ENCODE measurements at regions not wholly inside any gene's neighbourhood (a gene's known extent, or its start where the extent isn't known, plus 50 kb on each side); places are given as distances from the start of the nearest gene placed in this dataset.

DNA sequence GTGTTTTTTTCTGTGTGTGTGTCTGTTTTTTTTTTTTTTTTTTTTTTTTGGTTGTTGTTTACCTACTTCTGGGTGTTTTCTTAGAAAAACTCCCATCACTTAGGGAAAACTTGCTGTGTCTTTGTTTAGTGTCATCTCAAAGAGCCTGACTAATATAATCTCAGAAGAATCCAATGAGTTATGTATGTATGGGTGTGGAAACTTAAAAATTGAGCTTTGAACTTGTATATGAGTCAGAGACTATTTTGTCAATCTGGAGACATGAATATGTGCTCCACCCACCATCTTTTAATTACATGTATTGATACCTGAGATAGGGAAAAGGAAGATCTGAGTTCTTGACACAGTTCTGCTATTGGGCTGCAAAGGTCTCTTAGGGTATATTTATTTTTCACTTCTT lies 140.7 kb upstream of the SPRY2 start:
- no peaks in the 10 kb centered on the region for H3K79me2 ChIP-seq (ENCODE audit: insufficient read depth, low read length)
- no peaks in the 10 kb centered on the region for H3K36me3 Mint-ChIP-seq
- H3K4me2 ChIP-seq (replicated peaks; ENCODE audit: extremely low read depth, low read length, poor library complexity, severe bottlenecking), result no peak overlapping the region

DNA sequence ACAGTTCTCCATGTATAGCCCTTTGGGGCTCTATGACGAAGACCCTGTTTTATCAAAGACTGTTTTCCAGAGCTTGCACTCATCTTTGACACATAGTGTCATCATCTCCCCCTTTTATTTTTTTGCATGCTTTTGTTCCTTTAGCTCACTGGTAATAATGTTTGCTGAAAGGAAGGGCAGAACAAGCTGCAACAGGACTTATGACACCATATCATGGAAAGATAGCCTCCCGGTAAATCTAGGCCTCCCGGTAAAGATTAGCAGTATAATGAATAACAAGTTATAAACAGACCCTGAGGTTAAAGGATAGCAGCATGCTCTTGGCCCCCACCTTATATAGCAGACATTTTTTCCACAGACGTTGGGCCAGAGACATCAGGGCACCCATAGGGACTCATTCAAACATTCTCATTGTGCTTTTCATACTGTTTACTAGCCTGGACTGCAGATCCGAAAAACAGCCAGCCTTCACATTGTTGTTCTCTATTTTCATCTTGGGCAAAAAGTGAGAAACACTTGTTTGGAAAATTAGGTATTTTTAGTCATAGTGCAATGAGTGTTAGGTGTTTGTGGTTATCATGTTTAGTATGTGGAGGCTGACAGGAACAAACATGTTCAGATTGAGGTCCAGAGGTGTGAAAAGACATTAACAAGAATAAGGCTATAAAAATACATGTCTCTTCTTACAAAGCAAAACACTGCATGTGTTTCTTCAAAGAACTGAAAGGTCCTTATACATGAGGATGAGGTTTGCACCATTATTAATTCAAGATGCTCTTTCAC lies 136.9 kb upstream of the SPRY2 start:
- intact Hi-C loops (cut with micrococcal nuclease), result loop anchor here in 1 of 2 donors (10.0 kb wide), 1 partner anchor 53 kb away; no protein-coding TSS in a partner anchor
- Mint-ChIP-seq H3K4me1 (no peaks in the 10 kb centered on the region), H3K4me3 (no peak overlapping the region), H3K27me3 (ENCODE audit: low read depth in 3 of 3) (peaks cover under 1 to 1% (median 1%) of the 10 kb centered on the region in 3 donors), H3K27ac (peak overlapping the region in 1 of 7 donors; percentile 12), H3K36me3 (no peaks in the 10 kb centered on the region), H3K9me3 (peaks cover 0 to 3% (median 0%) of the 10 kb centered on the region in 7 donors)
- Histone ChIP-seq H3K4me1 (ENCODE audit: control insufficient read depth in 1 of 2, insufficient read depth in 2 of 2, low read length in 2 of 2) (no peaks in the 10 kb centered on the region), H3K9me3 (replicated peaks in 1 of 2; ENCODE audit: control insufficient read depth in 1 of 2, insufficient read depth in 1 of 2, low read length in 2 of 2) (no peaks in the 10 kb centered on the region), H3K4me3 (replicated peaks in 1 of 3; ENCODE audit: low read depth in 2 of 3, low read length in 3 of 3) (no peak overlapping the region), H3K4me2 (replicated peaks; ENCODE audit: extremely low read depth, low read length, poor library complexity, severe bottlenecking) (no peak overlapping the region), H3K36me3 (replicated peaks in 1 of 2; ENCODE audit: control insufficient read depth in 1 of 2, insufficient read depth in 2 of 2, low read length in 2 of 2) (no peaks in the 10 kb centered on the region), H4K20me1 (ENCODE audit: insufficient read depth, low read length) (no peaks in the 10 kb centered on the region), H3K27me3 (ENCODE audit: control insufficient read depth in 2 of 2, insufficient read depth in 2 of 2, low read length in 2 of 2) (no peaks in the 10 kb centered on the region), H2AFZ (ENCODE audit: insufficient read depth, low read depth, low read length, poor library complexity, severe bottlenecking) (no peak overlapping the region), H3K27ac (ENCODE audit: low read depth in 1 of 2, low read length in 2 of 2) (no peak overlapping the region), H3K9ac (ENCODE audit: insufficient read depth, low read length, poor library complexity, severe bottlenecking) (no peak overlapping the region), H3K79me2 (ENCODE audit: insufficient read depth, low read length) (no peaks in the 10 kb centered on the region)
- 86% methylated on average over 1 of the region's 5 CpGs for WGBS (ENCODE audit: insufficient coverage)
- DNase-seq, result no peak
- TF ChIP-seq, protein P1, sequence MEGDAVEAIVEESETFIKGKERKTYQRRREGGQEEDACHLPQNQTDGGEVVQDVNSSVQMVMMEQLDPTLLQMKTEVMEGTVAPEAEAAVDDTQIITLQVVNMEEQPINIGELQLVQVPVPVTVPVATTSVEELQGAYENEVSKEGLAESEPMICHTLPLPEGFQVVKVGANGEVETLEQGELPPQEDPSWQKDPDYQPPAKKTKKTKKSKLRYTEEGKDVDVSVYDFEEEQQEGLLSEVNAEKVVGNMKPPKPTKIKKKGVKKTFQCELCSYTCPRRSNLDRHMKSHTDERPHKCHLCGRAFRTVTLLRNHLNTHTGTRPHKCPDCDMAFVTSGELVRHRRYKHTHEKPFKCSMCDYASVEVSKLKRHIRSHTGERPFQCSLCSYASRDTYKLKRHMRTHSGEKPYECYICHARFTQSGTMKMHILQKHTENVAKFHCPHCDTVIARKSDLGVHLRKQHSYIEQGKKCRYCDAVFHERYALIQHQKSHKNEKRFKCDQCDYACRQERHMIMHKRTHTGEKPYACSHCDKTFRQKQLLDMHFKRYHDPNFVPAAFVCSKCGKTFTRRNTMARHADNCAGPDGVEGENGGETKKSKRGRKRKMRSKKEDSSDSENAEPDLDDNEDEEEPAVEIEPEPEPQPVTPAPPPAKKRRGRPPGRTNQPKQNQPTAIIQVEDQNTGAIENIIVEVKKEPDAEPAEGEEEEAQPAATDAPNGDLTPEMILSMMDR (IDR thresholded peaks at IDR 0.05), result no peak

More for the DNA sequence above, 140.7 kb upstream of the SPRY2 start:
- Mint-ChIP-seq H3K4me1 (no peaks in the 10 kb centered on the region), H3K27me3 (ENCODE audit: low read depth in 3 of 3) (peaks cover 0 to 1% (median 0%) of the 10 kb centered on the region in 3 donors), H3K27ac (peak overlapping the region in 1 of 7 donors; percentile 13), H3K4me3 (no peak overlapping the region), H3K9me3 (peaks cover 0 to 3% (median 0%) of the 10 kb centered on the region in 7 donors)
- no peaks in the 10 kb centered on the region for H3K4me1 ChIP-seq (ENCODE audit: control insufficient read depth in 1 of 2, insufficient read depth in 2 of 2, low read length in 2 of 2)
- H3K9me3 ChIP-seq (replicated peaks in 1 of 2; ENCODE audit: control insufficient read depth in 1 of 2, insufficient read depth in 1 of 2, low read length in 2 of 2), result no peaks in the 10 kb centered on the region
- H4K20me1 ChIP-seq (ENCODE audit: insufficient read depth, low read length), result no peaks in the 10 kb centered on the region
- no peak overlapping the region for H3K4me3 ChIP-seq (replicated peaks in 1 of 3; ENCODE audit: low read depth in 2 of 3, low read length in 3 of 3)
- intact Hi-C loops (cut with micrococcal nuclease), result no loop called here
- no peaks in the 10 kb centered on the region for H3K36me3 ChIP-seq (replicated peaks in 1 of 2; ENCODE audit: control insufficient read depth in 1 of 2, insufficient read depth in 2 of 2, low read length in 2 of 2)
- no peak overlapping the region for H2AFZ ChIP-seq (ENCODE audit: insufficient read depth, low read depth, low read length, poor library complexity, severe bottlenecking)
- H3K9ac ChIP-seq (ENCODE audit: insufficient read depth, low read length, poor library complexity, severe bottlenecking), result no peak overlapping the region
- H3K27me3 ChIP-seq (ENCODE audit: control insufficient read depth in 2 of 2, insufficient read depth in 2 of 2, low read length in 2 of 2), result no peaks in the 10 kb centered on the region
- DNase-seq, result no peak
- H3K27ac ChIP-seq (ENCODE audit: low read depth in 1 of 2, low read length in 2 of 2), result no peak overlapping the region
- TF ChIP-seq, protein P1 (IDR thresholded peaks at IDR 0.05), result no peak

All from CD14-positive monocyte (primary cell).